HL-60 (cell line): ENCODE measurements at regions not wholly inside any gene's neighbourhood (a gene's known extent, or its start where the extent isn't known, plus 50 kb on each side); places are given as distances from the start of the nearest gene placed in this dataset.

ENCODE experiments used
- DNase-seq, 2 experiments: peaks; one replicate each; pipeline ENCODE4 v3.0.0-alpha.2; 2010 to 2020; ENCODE audit warnings: low read depth in 1 of 2, low spot score in 1 of 2
- H3K27ac ChIP-seq: fragments of 250-450 bp; sonication (Bioruptor Pico); replicated peaks from 2 replicates; pipeline ENCODE4 v1.5.1; 2020; ENCODE audit warnings: mild to moderate bottlenecking, moderate library complexity
- H3K27me3 ChIP-seq: fragments of 250-450 bp; sonication (Bioruptor Pico); 2 replicates; pipeline ENCODE4 v1.5.1; 2021; ENCODE audit warnings: mild to moderate bottlenecking, moderate library complexity; ENCODE audit not compliant: insufficient read depth, poor library complexity, severe bottlenecking
- H3K4me3 ChIP-seq: replicated peaks from 2 replicates; pipeline ENCODE4 v1.5.1; 2011; ENCODE audit warnings: mild to moderate bottlenecking, control low read depth, low read length; ENCODE audit not compliant: insufficient read depth
- GABPA ChIP-seq: IDR thresholded peaks from 2 replicates; pipeline ENCODE4 v1.6.1; 2012; ENCODE audit warnings: low read depth
- POLR2AphosphoS5 ChIP-seq: IDR thresholded peaks from 2 replicates; pipeline ENCODE4 v1.6.1; 2012; ENCODE audit warnings: low read depth
- REST ChIP-seq: IDR thresholded peaks from 2 replicates; pipeline ENCODE4 v1.6.1; 2012; ENCODE audit warnings: low read depth; ENCODE audit not compliant: insufficient replicate concordance
- SPI1 ChIP-seq: IDR thresholded peaks from 2 replicates; pipeline ENCODE4 v1.6.1; 2012; ENCODE audit warnings: low read depth, mild to moderate bottlenecking, borderline replicate concordance
- TF ChIP-seq, protein P1 (sequence below): IDR thresholded peaks from one replicate; pipeline ENCODE4 v1.5.1; 2011; ENCODE audit warnings: low read length, control low read depth, inconsistent platforms; ENCODE audit not compliant: insufficient read depth

DNA sequence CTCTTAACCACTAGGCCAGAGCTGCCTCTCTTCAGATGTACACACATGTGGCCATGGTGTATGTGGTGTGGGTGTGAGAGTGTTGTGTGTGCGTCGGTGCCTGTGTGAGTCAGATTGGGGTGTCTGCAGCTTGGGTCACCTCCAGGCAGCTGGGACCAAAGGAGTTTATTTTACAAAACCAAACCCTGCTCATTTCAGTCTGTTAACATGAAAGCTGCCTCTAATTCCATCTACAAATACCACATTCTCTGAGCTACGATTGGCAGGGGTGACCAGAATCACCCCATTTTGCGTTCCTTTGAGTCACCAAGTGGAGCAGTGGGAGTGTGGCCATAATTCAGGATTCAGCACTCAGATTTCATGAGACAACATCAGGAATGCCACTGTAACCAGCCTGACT lies 105.3 kb downstream of the IRX5 start:
- TF ChIP-seq POLR2AphosphoS5, result no peak
- TF ChIP-seq REST, result no peak
- no peak for TF ChIP-seq GABPA
- TF ChIP-seq, protein P1, sequence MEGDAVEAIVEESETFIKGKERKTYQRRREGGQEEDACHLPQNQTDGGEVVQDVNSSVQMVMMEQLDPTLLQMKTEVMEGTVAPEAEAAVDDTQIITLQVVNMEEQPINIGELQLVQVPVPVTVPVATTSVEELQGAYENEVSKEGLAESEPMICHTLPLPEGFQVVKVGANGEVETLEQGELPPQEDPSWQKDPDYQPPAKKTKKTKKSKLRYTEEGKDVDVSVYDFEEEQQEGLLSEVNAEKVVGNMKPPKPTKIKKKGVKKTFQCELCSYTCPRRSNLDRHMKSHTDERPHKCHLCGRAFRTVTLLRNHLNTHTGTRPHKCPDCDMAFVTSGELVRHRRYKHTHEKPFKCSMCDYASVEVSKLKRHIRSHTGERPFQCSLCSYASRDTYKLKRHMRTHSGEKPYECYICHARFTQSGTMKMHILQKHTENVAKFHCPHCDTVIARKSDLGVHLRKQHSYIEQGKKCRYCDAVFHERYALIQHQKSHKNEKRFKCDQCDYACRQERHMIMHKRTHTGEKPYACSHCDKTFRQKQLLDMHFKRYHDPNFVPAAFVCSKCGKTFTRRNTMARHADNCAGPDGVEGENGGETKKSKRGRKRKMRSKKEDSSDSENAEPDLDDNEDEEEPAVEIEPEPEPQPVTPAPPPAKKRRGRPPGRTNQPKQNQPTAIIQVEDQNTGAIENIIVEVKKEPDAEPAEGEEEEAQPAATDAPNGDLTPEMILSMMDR, result no peak
- TF ChIP-seq SPI1, result no peak
- Histone ChIP-seq H3K4me3 (no peak overlapping the region), H3K27ac (no peak overlapping the region), H3K27me3 (no peaks in the 10 kb centered on the region)
- no peak for DNase-seq

- no peak for TF ChIP-seq REST
- TF ChIP-seq SPI1, result no peak
- no peak for TF ChIP-seq POLR2AphosphoS5
- no peak for TF ChIP-seq GABPA
- TF ChIP-seq, protein P1, result no peak
- no peak for DNase-seq
- H3K4me3 ChIP-seq, result no peak overlapping the region
- H3K27me3 ChIP-seq, result no peaks in the 10 kb centered on the region
- no peak overlapping the region for H3K27ac ChIP-seq
Observed at GRCh38 chr16:55036371-55036821, 105.7 kb downstream of the IRX5 start.

DNA sequence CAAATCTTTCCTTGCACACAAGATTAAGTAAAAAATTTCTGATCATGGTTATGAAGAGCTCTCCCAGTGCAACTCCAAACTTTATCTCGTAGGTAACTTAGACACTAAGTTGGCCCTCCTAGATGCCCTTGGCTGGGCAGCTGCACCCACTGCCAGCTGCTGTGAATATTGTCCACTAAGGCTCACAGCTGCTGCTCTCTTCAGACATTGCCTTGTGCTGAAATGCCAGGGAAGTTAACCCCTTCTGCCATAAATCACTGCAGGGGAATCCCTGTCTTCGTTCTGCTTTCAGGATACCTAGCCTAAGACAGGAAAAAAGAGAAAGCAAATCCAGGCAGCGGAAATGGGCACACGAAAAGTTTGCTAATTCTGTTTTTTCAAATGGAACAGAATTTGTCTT lies 106.4 kb downstream of the IRX5 start:
- TF ChIP-seq GABPA (no peak), REST (no peak), POLR2AphosphoS5 (no peak)
- TF ChIP-seq, protein P1, result no peak
- no peaks in the 10 kb centered on the region for H3K27me3 ChIP-seq
- no peak overlapping the region for H3K27ac ChIP-seq
- no peak overlapping the region for H3K4me3 ChIP-seq
- no peak for DNase-seq
